ENCODE measurements at regions not wholly inside any gene's neighbourhood (a gene's known extent, or its start where the extent isn't known, plus 50 kb on each side); places are given as distances from the start of the nearest gene placed in this dataset.

DNA sequence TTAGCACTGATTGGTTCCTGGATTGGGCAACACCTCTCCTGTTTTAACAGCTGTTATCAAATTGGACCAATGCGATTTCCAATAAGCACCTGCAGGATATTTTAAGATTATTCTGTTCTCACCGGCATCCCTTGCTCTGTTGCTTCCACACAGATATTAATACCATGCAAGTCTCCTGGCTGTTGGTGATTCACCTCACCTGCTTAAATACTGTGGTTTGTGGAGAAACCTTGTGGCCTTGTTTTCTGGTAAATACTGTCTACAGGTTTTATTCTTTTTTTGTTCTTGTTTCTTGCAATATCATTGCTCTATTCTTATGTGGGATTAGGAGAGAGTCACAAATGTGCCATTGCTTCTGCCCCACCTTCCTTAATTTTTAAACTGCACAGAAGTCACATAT lies 448.1 kb upstream of the NXPH2 start:
- Histone ChIP-seq H3K9ac (replicated peaks; ENCODE audit: extremely low read depth, insufficient read depth, low read length) (no peak overlapping the region), H3K4me1 (ENCODE audit: control insufficient read depth, extremely low read depth, insufficient read depth, low read length) (no peaks in the 10 kb centered on the region), H3K4me2 (ENCODE audit: insufficient read depth, low read length) (no peak overlapping the region), H3K4me3 (replicated peaks in 1 of 3; ENCODE audit: insufficient read depth in 1 of 3, low read depth in 1 of 3, low read length in 3 of 3) (no peak overlapping the region), H2AFZ (ENCODE audit: low read depth, low read length) (no peak overlapping the region), H3K27ac (ENCODE audit: insufficient read depth, low read depth, low read length) (no peak overlapping the region), H3K36me3 (ENCODE audit: control insufficient read depth in 2 of 2, extremely low read depth in 1 of 2, insufficient read depth in 2 of 2, low read length in 2 of 2) (no peaks in the 10 kb centered on the region), H4K20me1 (replicated peaks; ENCODE audit: control insufficient read depth, extremely low read depth, insufficient read depth, low read length) (no peaks in the 10 kb centered on the region), H3K27me3 (ENCODE audit: control insufficient read depth in 2 of 2, insufficient read depth in 2 of 2, low read length in 2 of 2) (no peaks in the 10 kb centered on the region), H3K79me2 (ENCODE audit: control insufficient read depth, insufficient read depth, low read length) (no peaks in the 10 kb centered on the region), H3K9me3 (replicated peaks; ENCODE audit: control insufficient read depth, insufficient read depth, low read length) (no peaks in the 10 kb centered on the region), H3K9me1 (replicated peaks; ENCODE audit: control insufficient read depth, extremely low read depth, insufficient read depth, low read length) (no peaks in the 10 kb centered on the region)
- dilution Hi-C loops (cut with MboI; ENCODE audit: extremely low pct_ligation_motif_present, low sequenced_read_pairs), result no loop called here
- TF ChIP-seq MYC (IDR thresholded peaks at IDR 0.05; ENCODE audit: low read depth, low read length) (no peak), FOS (IDR thresholded peaks at IDR 0.05; ENCODE audit: borderline replicate concordance, insufficient read depth, low read length) (no peak), JUN (IDR thresholded peaks at IDR 0.05; ENCODE audit: borderline replicate concordance, insufficient read depth, insufficient read length, low read depth) (no peak), EZH2 (IDR thresholded peaks at IDR 0.05; ENCODE audit: borderline replicate concordance, low read depth, low read length, severe bottlenecking) (no peak), POLR2A (IDR thresholded peaks at IDR 0.05; ENCODE audit: low read depth, low read length) (no peak), GATA2 (IDR thresholded peaks at IDR 0.05; ENCODE audit: insufficient read depth, insufficient read length, low read depth, low read length) (no peak)
- TF ChIP-seq, protein P1, sequence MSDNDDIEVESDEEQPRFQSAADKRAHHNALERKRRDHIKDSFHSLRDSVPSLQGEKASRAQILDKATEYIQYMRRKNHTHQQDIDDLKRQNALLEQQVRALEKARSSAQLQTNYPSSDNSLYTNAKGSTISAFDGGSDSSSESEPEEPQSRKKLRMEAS (IDR thresholded peaks at IDR 0.05; ENCODE audit: insufficient read depth, insufficient read length), result no peak
- TF ChIP-seq, protein P2, sequence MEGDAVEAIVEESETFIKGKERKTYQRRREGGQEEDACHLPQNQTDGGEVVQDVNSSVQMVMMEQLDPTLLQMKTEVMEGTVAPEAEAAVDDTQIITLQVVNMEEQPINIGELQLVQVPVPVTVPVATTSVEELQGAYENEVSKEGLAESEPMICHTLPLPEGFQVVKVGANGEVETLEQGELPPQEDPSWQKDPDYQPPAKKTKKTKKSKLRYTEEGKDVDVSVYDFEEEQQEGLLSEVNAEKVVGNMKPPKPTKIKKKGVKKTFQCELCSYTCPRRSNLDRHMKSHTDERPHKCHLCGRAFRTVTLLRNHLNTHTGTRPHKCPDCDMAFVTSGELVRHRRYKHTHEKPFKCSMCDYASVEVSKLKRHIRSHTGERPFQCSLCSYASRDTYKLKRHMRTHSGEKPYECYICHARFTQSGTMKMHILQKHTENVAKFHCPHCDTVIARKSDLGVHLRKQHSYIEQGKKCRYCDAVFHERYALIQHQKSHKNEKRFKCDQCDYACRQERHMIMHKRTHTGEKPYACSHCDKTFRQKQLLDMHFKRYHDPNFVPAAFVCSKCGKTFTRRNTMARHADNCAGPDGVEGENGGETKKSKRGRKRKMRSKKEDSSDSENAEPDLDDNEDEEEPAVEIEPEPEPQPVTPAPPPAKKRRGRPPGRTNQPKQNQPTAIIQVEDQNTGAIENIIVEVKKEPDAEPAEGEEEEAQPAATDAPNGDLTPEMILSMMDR (IDR thresholded peaks at IDR 0.05; ENCODE audit: extremely low read depth in 1 of 2, insufficient read depth in 1 of 2, low read depth in 1 of 2, low read length in 2 of 2), result no peak
- intact Hi-C loops (cut with micrococcal nuclease), result no loop called here
- FAIRE-seq (no peak), DNase-seq (ENCODE audit: low read depth, low spot score) (no peak)
- POLR2A ChIA-PET, result no interaction called here
- BruUV-seq (replicated peaks), result no TSS peak
- CTCF ChIA-PET, result no interaction called here
